GM18511 (cell line): ENCODE measurements at regions not wholly inside any gene's neighbourhood (a gene's known extent, or its start where the extent isn't known, plus 50 kb on each side); places are given as distances from the start of the nearest gene placed in this dataset.
A peak's percentile ranks its signal among the peaks of the same experiment; 100 is the strongest.
"Not testable (repeated sequence)": the region's sequence is repeated elsewhere in the genome, so short reads cannot be mapped to it uniquely, and the experiment has no call there.

ENCODE experiments used
- ATAC-seq: cut with Tn5 transposase; IDR thresholded peaks from one replicate; pipeline ENCODE4 v1.9.1; 2021; ENCODE audit warnings: mild to moderate bottlenecking, moderate library complexity; ENCODE audit not compliant: unreplicated experiment

- no peak for ATAC-seq
Observed at GRCh38 chr3:147244397-147244796, 161.9 kb downstream of the ZIC4 start.

DNA sequence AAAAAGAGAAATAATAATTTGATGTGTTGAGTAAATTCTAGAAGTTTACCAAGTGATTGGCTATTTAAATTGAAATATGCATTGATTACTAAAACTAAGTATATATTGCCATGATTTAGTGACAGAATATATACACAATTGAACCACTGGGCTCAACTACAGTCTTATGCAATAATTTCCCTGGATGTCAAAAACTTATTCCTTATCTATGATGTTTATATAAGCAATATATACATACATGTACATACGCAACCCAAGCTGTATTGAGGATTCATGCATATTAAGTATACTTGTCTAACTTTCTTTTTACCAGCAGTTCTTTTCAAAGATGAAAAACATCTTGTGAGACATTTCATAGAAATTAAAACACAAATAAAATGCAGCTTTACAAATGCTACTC lies 165.8 kb downstream of the ZIC4 start:
- no peak for ATAC-seq

GRCh38 chr3:147237991-147238390 lies 168.4 kb downstream of the ZIC4 start:
- no peak for ATAC-seq

DNA sequence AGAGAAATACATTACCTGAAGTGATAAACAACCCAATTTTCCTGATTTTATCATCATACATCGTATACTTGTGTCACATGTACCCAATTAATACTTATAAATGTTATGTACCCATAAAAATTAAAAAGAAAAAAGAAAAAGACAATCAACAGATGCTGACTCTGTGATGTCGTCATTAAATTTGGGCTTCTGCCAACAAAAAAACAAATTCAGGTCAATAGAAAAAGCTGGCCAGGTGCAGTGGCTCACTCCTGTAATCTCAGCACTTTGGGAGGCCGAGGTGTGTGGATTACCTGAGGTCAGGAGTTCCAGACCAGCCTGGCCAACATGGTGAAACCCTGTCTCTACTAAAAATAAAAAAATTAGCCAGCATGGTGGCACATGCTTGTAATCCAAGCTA lies 174.4 kb downstream of the ZIC4 start:
- not testable (repeated sequence) for ATAC-seq

GRCh38 chr3:147231111-147231510 lies 175.2 kb downstream of the ZIC4 start:
- ATAC-seq, result no peak

GRCh38 chr3:147222291-147222690 lies 184.1 kb downstream of the ZIC4 start:
- no peak for ATAC-seq

- no peak for ATAC-seq
Observed at GRCh38 chr3:147218965-147219364, 187.4 kb downstream of the ZIC4 start.

DNA sequence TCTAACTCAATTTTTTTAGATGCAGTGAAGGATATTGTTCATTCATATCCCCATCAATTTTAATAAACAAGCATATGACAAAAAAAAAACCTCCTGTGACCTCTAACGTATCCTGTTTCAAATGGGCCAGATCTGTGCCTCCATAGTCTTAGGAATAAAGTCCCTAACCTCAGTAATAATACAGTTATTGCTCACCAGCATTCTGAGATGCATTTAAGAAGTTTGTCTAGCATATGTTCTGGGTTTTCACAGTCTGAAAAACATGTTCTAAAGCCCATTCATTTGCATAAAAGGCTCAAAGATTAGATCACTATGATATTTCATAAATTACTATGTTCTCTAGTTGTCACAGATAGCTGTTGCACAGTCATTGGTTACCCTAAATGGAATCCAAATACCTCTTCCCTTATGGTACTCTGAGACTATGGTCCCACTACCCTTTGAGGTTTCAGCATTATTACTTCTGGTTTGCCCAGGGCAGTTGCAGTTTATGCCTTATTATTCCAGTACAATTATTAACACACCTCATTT lies 190.1 kb downstream of the ZIC4 start:
- peak; percentile 37 for ATAC-seq

DNA sequence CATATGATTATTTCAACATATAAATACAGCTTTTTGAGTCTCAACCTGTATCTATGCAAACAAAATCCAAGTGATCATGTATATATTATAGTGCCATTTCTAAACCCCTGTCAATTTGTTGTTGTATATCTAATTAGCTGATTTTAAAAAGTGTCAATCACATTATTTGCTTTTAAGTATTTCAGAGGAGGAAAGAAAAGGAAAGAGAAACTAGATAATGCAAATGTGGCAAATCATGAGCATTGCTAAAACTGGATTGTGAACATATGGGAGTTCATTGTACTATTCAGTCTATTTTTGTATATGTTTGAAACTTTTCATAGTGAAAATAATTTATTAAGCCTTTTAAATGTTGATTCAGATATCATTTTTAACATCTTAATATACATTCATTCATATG lies 190.7 kb downstream of the ZIC4 start:
- ATAC-seq, result peak; percentile 64

- ATAC-seq, result no peak
Observed at GRCh38 chr3:147213633-147214032, 192.7 kb downstream of the ZIC4 start.

GRCh38 chr3:147210676-147211075 lies 195.7 kb downstream of the ZIC4 start:
- no peak for ATAC-seq

DNA sequence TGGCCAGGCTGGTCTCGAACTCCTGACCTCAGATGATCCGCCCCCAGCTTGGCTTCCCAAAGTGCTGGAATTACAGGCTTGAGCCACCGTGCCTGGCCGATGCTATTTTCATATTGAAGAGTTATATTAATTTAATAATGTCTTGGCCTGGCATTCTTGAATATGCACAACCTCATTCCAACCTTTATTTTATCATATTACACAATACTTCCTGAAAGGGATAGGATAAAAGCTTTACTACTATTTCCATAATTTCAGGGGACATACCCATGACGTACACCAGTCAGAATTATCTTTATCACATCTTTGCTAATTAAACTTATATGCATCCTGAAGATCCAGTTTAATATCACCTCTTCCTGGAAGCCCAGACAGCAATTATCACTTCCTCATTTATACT lies 205.3 kb downstream of the ZIC4 start:
- ATAC-seq, result no peak

DNA sequence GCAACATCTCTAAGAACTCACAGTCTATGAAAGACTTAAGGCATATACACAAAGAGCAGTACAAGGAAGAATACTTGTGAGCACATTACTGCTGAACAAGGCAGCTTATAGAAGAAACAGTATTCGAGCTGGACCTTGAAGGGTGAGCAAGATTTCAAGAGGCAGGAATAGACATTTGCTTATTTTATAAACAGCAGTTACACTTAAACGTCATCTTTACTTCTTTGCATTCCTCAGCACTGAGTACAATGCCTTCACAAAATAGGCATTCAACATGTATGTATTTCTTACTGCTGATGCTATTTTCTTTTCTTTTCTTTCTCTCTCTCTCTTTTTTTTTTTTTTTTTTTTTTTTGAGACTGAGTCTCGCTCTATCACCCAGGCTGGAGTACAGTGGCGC lies 205.8 kb downstream of the ZIC4 start:
- ATAC-seq, result no peak

DNA sequence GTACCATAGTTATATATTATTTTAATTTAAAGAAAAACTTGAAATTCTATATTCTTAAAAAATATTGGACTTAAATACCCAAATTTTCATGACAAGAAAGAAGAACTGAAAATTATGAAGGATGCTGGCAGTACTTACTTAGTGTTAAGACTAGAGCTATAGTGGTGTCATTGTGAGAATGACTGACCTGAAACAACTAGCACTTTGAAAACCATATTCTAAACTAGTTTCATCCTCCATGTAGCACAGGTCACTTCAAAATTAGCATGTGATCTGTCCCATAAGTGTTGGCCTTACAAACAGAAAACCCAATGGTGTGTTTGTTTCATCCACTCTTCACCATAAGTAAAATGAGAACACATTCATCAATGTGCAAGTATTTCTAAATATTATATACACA lies 208.6 kb downstream of the ZIC4 start:
- no peak for ATAC-seq

DNA sequence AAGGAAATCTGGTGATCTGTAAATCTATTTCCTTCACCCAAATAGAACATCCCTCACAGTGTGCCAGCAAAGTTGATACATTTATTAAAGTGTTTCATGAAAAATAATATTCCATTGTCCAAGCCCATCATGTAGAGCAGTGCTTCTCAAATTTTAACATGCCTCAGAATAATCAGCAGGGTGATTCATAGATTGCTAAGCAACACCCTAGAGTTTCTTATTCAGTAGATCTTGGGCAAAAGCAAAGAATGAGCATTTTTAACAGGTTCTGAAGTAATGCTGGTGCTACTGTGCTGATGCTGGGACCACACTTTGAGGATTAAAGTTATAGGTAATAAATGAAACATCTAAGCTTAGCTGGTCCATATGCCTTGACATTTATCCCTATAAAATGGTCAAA lies 210.5 kb downstream of the ZIC4 start:
- ATAC-seq, result no peak

- peak; percentile 76 for ATAC-seq
Observed at GRCh38 chr3:147191795-147192385, 214.5 kb downstream of the ZIC4 start.

- ATAC-seq, result no peak
Observed at GRCh38 chr3:147189016-147189415, 217.3 kb downstream of the ZIC4 start.

- ATAC-seq, result no peak
Observed at GRCh38 chr3:147187687-147188086, 218.7 kb downstream of the ZIC4 start.

DNA sequence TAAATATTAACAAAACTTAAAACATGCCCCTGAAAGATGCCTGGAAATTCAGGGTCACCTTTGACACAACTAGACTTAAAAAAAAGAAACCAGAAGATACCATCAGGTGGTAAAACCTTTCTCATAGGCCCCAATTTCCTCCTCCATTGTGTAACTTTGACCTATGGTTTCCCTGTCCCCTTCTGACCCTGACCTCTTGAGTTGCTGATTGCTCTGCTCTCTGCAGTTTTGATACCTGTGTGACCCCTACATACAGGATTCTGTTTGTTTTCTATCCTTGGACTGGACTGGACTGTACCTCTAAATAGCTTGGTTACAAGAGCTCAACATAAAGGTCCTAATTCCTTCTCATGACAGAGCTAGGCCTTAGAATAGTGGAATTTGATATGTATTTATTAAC lies 220.6 kb downstream of the ZIC4 start:
- ATAC-seq, result no peak

DNA sequence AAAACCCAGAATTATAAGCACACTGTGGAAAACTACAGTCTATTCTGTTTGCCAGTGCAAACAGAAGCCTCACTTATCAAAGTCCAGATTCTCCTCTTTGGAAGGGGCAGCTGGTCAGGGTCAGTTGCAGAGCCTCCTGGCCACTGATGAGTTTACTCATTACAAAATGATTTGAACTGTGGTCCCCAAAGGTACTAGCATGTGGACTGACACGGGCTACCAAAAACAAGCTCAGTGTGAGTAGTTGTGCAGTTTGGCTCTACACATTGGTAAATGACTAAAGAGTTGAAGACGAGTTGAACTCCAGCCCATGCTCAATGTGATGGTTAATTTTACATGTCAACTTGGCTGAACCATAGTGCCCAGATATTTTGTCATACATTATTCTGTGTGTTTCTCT lies 221.5 kb downstream of the ZIC4 start:
- no peak for ATAC-seq

GRCh38 chr3:147173257-147173656 lies 233.1 kb downstream of the ZIC4 start:
- no peak for ATAC-seq

DNA sequence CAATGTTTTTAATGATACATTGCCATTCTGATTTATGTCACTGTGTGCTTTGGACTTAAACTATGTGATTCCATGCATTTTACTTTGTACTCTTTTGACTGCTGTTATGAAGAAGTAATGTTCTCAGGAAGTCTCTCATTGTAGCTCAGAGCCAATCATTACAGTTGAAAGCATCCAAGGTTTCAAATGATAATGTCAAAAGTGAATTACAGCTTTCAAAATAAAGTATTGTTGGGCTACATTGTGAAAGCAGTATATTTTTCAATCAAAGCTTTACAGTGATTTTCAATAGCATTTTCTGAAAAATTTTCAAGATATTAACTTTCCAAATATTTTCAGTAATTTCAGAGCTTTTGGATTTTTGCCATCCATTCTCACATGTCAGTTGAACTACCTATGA lies 243.6 kb downstream of the ZIC4 start:
- no peak for ATAC-seq

DNA sequence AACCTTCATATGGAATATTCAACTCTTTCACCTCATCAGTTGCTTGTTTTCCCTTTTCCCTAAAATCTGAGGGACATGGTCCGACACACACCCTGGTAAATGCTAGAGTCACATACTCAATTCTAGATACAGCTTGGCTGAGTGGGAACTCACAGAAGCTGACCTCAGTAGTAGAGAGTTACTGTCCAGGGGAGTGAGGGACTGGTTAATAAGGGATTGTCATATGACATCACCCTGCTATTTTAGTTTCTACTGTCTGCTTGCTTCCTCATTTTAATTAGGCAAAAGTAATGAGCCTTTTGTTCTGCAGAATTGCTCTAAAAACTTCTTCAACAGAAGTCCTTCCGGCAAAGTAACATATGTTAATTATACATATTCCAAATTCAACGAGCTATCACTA lies 244.5 kb downstream of the ZIC4 start:
- no peak for ATAC-seq
